ENCODE measurements at regions not wholly inside any gene's neighbourhood (a gene's known extent, or its start where the extent isn't known, plus 50 kb on each side); places are given as distances from the start of the nearest gene placed in this dataset.

- DNase-seq: no peak
Measured at GRCh38 chr4:17288151-17288550, 223.7 kb downstream of the QDPR start.

- no peak for DNase-seq
Measured at GRCh38 chr4:17286752-17287460, 225.0 kb downstream of the QDPR start.

GRCh38 chr4:17285747-17286146 is 226.1 kb downstream of the QDPR start:
- no peak for DNase-seq

- DNase-seq: no peak
Measured at GRCh38 chr4:17284323-17285175, 227.3 kb downstream of the QDPR start.

- DNase-seq: no peak
Measured at GRCh38 chr4:17283832-17284231, 228.1 kb downstream of the QDPR start.

GRCh38 chr4:17283251-17283650 is 228.6 kb downstream of the QDPR start:
- DNase-seq: no peak

GRCh38 chr4:17280261-17281018 is 231.4 kb downstream of the QDPR start:
- no peak for DNase-seq

- DNase-seq: no peak
Measured at GRCh38 chr4:17276776-17277175, 235.1 kb downstream of the QDPR start.

GRCh38 chr4:17275836-17276235 is 236.1 kb downstream of the QDPR start:
- no peak for DNase-seq

- no peak for DNase-seq
Measured at GRCh38 chr4:17273047-17273446, 238.8 kb downstream of the QDPR start.

- DNase-seq: no peak
Measured at GRCh38 chr4:17272154-17272553, 239.7 kb downstream of the QDPR start.

GRCh38 chr4:17265653-17266052 is 246.2 kb downstream of the QDPR start:
- DNase-seq: no peak

GRCh38 chr4:17265139-17265538 is 246.8 kb downstream of the QDPR start:
- no peak for DNase-seq

GRCh38 chr4:17260166-17260907 is 251.6 kb downstream of the QDPR start:
- DNase-seq: no peak

- DNase-seq: no peak
Measured at GRCh38 chr4:17258106-17258505, 253.8 kb downstream of the QDPR start.

- DNase-seq: no peak
Measured at GRCh38 chr4:17252131-17252530, 259.8 kb downstream of the QDPR start.

- no peak for DNase-seq
Measured at GRCh38 chr4:17251101-17251500, 260.8 kb downstream of the QDPR start.

GRCh38 chr4:17250591-17250990 is 261.3 kb downstream of the QDPR start:
- no peak for DNase-seq

- DNase-seq: no peak
Measured at GRCh38 chr4:17246656-17247055, 265.2 kb downstream of the QDPR start.

GRCh38 chr4:17241835-17242234 is 270.1 kb downstream of the QDPR start:
- no peak for DNase-seq

GRCh38 chr4:17238633-17239032 is 273.3 kb downstream of the QDPR start:
- DNase-seq: no peak

GRCh38 chr4:17236686-17237085 is 275.2 kb downstream of the QDPR start:
- no peak for DNase-seq

- no peak for DNase-seq
Measured at GRCh38 chr4:17234678-17235077, 277.2 kb downstream of the QDPR start.

All from GOT3 (cell line).